Activated naive CD4-positive, alpha-beta T cell treated with anti-CD3 and anti-CD28 coated beads, Interleukin-2, amount 50 U/mL, for 16 hours (primary cell): ENCODE measurements at regions not wholly inside any gene's neighbourhood (a gene's known extent, or its start where the extent isn't known, plus 50 kb on each side); places are given as distances from the start of the nearest gene placed in this dataset.
A peak's percentile ranks its signal among the peaks of the same experiment; 100 is the strongest.

Experiments used
- DNase-seq: peaks from one replicate; pipeline ENCODE4 v3.0.0-alpha.2; 2020

- no peak for DNase-seq
Measured at GRCh38 chr2:191738003-191738402, 60.1 kb downstream of the NABP1 start.

GRCh38 chr2:191738667-191739066 is 60.7 kb downstream of the NABP1 start:
- no peak for DNase-seq

GRCh38 chr2:191739194-191739593 is 61.3 kb downstream of the NABP1 start:
- DNase-seq = no peak

GRCh38 chr2:191740016-191740419 is 62.1 kb downstream of the NABP1 start:
- DNase-seq = peak; percentile 18

- DNase-seq = no peak
Measured at GRCh38 chr2:191740759-191741158, 62.8 kb downstream of the NABP1 start.

- DNase-seq = no peak
Measured at GRCh38 chr2:191746346-191747169, 68.6 kb downstream of the NABP1 start.

- no peak for DNase-seq
Measured at GRCh38 chr2:191747170-191747530, 69.2 kb downstream of the NABP1 start.

GRCh38 chr2:191748059-191748461 is 70.1 kb downstream of the NABP1 start:
- DNase-seq = no peak

- DNase-seq = no peak
Measured at GRCh38 chr2:191748528-191749180, 70.7 kb downstream of the NABP1 start.

- DNase-seq = no peak
Measured at GRCh38 chr2:191749181-191749540, 71.2 kb downstream of the NABP1 start.

GRCh38 chr2:191754103-191754502 is 76.2 kb downstream of the NABP1 start:
- no peak for DNase-seq

- DNase-seq = no peak
Measured at GRCh38 chr2:191756761-191757160, 78.8 kb downstream of the NABP1 start.

GRCh38 chr2:191757208-191757607 is 79.3 kb downstream of the NABP1 start:
- no peak for DNase-seq

- peak; percentile 47 for DNase-seq
Measured at GRCh38 chr2:191758518-191759507, 80.9 kb downstream of the NABP1 start.

- no peak for DNase-seq
Measured at GRCh38 chr2:191759680-191760079, 81.7 kb downstream of the NABP1 start.

GRCh38 chr2:191760655-191761262 is 82.8 kb downstream of the NABP1 start:
- no peak for DNase-seq

GRCh38 chr2:191773136-191773535 is 73.8 kb downstream of the CAVIN2 start:
- DNase-seq = no peak

- DNase-seq = no peak
Measured at GRCh38 chr2:191777351-191777750, 69.5 kb downstream of the CAVIN2 start.

GRCh38 chr2:191778041-191778440 is 68.8 kb downstream of the CAVIN2 start:
- DNase-seq = no peak

- no peak for DNase-seq
Measured at GRCh38 chr2:191782351-191782750, 64.5 kb downstream of the CAVIN2 start.

- DNase-seq = no peak
Measured at GRCh38 chr2:191783416-191783815, 63.5 kb downstream of the CAVIN2 start.
